ENCODE measurements at regions not wholly inside any gene's neighbourhood (a gene's known extent, or its start where the extent isn't known, plus 50 kb on each side); places are given as distances from the start of the nearest gene placed in this dataset.

DNA sequence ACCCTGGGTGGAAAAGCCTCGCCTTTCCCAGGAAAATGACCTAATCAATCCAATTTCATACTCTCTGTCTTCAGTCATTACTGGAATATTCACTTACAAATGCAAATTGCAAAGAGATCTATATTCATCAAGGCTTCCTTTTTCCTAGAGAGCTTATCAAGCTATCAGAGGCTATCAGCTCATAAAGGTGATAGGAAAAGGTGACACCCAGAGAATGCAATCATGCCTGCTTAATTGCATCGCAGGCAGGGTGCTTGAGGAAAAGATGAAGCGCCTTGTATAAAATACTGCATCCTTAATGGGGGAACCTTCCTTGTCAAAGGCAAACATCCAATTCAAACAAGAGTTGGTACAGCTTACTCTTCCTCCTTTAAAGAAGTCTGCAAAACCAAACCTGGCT is 59.7 kb downstream of the SHANK2 start:
- TF ChIP-seq FOS (IDR thresholded peaks at IDR 0.05; ENCODE audit: borderline replicate concordance, insufficient read depth, low read length) (no peak), MYC (IDR thresholded peaks at IDR 0.05; ENCODE audit: low read depth, low read length) (no peak), POLR2A (IDR thresholded peaks at IDR 0.05; ENCODE audit: low read depth, low read length) (no peak)
- TF ChIP-seq, protein P1, sequence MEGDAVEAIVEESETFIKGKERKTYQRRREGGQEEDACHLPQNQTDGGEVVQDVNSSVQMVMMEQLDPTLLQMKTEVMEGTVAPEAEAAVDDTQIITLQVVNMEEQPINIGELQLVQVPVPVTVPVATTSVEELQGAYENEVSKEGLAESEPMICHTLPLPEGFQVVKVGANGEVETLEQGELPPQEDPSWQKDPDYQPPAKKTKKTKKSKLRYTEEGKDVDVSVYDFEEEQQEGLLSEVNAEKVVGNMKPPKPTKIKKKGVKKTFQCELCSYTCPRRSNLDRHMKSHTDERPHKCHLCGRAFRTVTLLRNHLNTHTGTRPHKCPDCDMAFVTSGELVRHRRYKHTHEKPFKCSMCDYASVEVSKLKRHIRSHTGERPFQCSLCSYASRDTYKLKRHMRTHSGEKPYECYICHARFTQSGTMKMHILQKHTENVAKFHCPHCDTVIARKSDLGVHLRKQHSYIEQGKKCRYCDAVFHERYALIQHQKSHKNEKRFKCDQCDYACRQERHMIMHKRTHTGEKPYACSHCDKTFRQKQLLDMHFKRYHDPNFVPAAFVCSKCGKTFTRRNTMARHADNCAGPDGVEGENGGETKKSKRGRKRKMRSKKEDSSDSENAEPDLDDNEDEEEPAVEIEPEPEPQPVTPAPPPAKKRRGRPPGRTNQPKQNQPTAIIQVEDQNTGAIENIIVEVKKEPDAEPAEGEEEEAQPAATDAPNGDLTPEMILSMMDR (IDR thresholded peaks at IDR 0.05; ENCODE audit: extremely low read depth in 1 of 2, insufficient read depth in 1 of 2, low read depth in 1 of 2, low read length in 2 of 2), result no peak
- TF ChIP-seq, protein P2, sequence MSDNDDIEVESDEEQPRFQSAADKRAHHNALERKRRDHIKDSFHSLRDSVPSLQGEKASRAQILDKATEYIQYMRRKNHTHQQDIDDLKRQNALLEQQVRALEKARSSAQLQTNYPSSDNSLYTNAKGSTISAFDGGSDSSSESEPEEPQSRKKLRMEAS (IDR thresholded peaks at IDR 0.05; ENCODE audit: insufficient read depth, insufficient read length), result no peak
- H3K4me1 ChIP-seq (ENCODE audit: control insufficient read depth, extremely low read depth, insufficient read depth, low read length), result no peaks in the 10 kb centered on the region
- CTCF ChIA-PET, result no interaction called here
- H3K9me3 ChIP-seq (replicated peaks; ENCODE audit: control insufficient read depth, insufficient read depth, low read length), result peaks cover 8% of the 10 kb centered on the region
- no peaks in the 10 kb centered on the region for H4K20me1 ChIP-seq (replicated peaks; ENCODE audit: control insufficient read depth, extremely low read depth, insufficient read depth, low read length)
- POLR2A ChIA-PET, result no interaction called here
- H3K27me3 ChIP-seq (ENCODE audit: control insufficient read depth in 2 of 2, insufficient read depth in 2 of 2, low read length in 2 of 2), result no peaks in the 10 kb centered on the region
- H3K9me1 ChIP-seq (replicated peaks; ENCODE audit: control insufficient read depth, extremely low read depth, insufficient read depth, low read length), result no peaks in the 10 kb centered on the region
- no peak overlapping the region for H2AFZ ChIP-seq (ENCODE audit: low read depth, low read length)
- intact Hi-C loops (cut with micrococcal nuclease), result no loop called here
- H3K36me3 ChIP-seq (ENCODE audit: control insufficient read depth in 2 of 2, extremely low read depth in 1 of 2, insufficient read depth in 2 of 2, low read length in 2 of 2), result no peaks in the 10 kb centered on the region
- FAIRE-seq (no peak), DNase-seq (ENCODE audit: low read depth, low spot score) (no peak)
- H3K79me2 ChIP-seq (ENCODE audit: control insufficient read depth, insufficient read depth, low read length), result no peaks in the 10 kb centered on the region
- no peak overlapping the region for H3K27ac ChIP-seq (ENCODE audit: insufficient read depth, low read depth, low read length)
- no peak overlapping the region for H3K4me3 ChIP-seq (replicated peaks in 1 of 3; ENCODE audit: insufficient read depth in 1 of 3, low read depth in 1 of 3, low read length in 3 of 3)
- no peak overlapping the region for H3K4me2 ChIP-seq (ENCODE audit: insufficient read depth, low read length)
- no peak overlapping the region for H3K9ac ChIP-seq (replicated peaks; ENCODE audit: extremely low read depth, insufficient read depth, low read length)
- no TSS peak for BruUV-seq (replicated peaks)
- dilution Hi-C loops (cut with MboI; ENCODE audit: extremely low pct_ligation_motif_present, low sequenced_read_pairs), result no loop called here

DNA sequence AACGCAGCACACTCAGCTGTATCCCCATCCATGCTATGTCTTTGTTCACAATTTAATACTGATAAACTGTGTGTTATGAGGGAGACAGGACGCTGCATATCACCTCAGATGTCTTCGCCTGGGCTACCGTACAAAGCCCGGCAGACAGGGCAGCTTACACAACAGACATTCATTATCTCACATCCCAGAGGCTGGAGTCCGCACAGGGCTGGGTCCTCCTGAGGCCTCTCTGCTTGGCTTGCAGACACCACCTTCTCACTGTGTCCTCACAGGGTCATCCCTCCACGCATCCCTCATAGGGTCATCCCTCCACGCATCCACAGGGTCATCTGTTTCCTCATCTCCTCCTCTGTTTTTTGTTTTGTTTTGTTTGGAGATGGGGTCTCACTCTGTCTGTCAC is 61.2 kb downstream of the SHANK2 start:
- Histone ChIP-seq H3K9me1 (replicated peaks; ENCODE audit: control insufficient read depth, extremely low read depth, insufficient read depth, low read length) (no peaks in the 10 kb centered on the region), H3K4me2 (ENCODE audit: insufficient read depth, low read length) (no peak overlapping the region), H3K79me2 (ENCODE audit: control insufficient read depth, insufficient read depth, low read length) (no peaks in the 10 kb centered on the region), H3K4me3 (replicated peaks in 1 of 3; ENCODE audit: insufficient read depth in 1 of 3, low read depth in 1 of 3, low read length in 3 of 3) (no peak overlapping the region), H3K9ac (replicated peaks; ENCODE audit: extremely low read depth, insufficient read depth, low read length) (no peak overlapping the region), H3K36me3 (ENCODE audit: control insufficient read depth in 2 of 2, extremely low read depth in 1 of 2, insufficient read depth in 2 of 2, low read length in 2 of 2) (no peaks in the 10 kb centered on the region), H3K27me3 (ENCODE audit: control insufficient read depth in 2 of 2, insufficient read depth in 2 of 2, low read length in 2 of 2) (no peaks in the 10 kb centered on the region), H4K20me1 (replicated peaks; ENCODE audit: control insufficient read depth, extremely low read depth, insufficient read depth, low read length) (no peaks in the 10 kb centered on the region), H2AFZ (ENCODE audit: low read depth, low read length) (no peak overlapping the region), H3K9me3 (replicated peaks; ENCODE audit: control insufficient read depth, insufficient read depth, low read length) (peaks cover 8% of the 10 kb centered on the region), H3K27ac (ENCODE audit: insufficient read depth, low read depth, low read length) (no peak overlapping the region), H3K4me1 (ENCODE audit: control insufficient read depth, extremely low read depth, insufficient read depth, low read length) (no peaks in the 10 kb centered on the region)
- no peak for DNase-seq (ENCODE audit: low read depth, low spot score)
- ChIA-PET POLR2A (no interaction called here), CTCF (no interaction called here)
- no TSS peak for BruUV-seq (replicated peaks)
- intact Hi-C loops (cut with micrococcal nuclease), result no loop called here
- FAIRE-seq, result no peak
- dilution Hi-C loops (cut with MboI; ENCODE audit: extremely low pct_ligation_motif_present, low sequenced_read_pairs), result no loop called here
- TF ChIP-seq POLR2A (IDR thresholded peaks at IDR 0.05; ENCODE audit: low read depth, low read length) (no peak), POLR2AphosphoS5 (IDR thresholded peaks at IDR 0.05; ENCODE audit: insufficient read depth, low read depth, low read length) (no peak), JUN (IDR thresholded peaks at IDR 0.05; ENCODE audit: borderline replicate concordance, insufficient read depth, insufficient read length, low read depth) (no peak), FOS (IDR thresholded peaks at IDR 0.05; ENCODE audit: borderline replicate concordance, insufficient read depth, low read length) (no peak), EZH2 (IDR thresholded peaks at IDR 0.05; ENCODE audit: borderline replicate concordance, low read depth, low read length, severe bottlenecking) (no peak), MYC (IDR thresholded peaks at IDR 0.05; ENCODE audit: low read depth, low read length) (no peak), GATA2 (IDR thresholded peaks at IDR 0.05; ENCODE audit: insufficient read depth, insufficient read length, low read depth, low read length) (no peak)
- TF ChIP-seq, protein P2 (IDR thresholded peaks at IDR 0.05; ENCODE audit: insufficient read depth, insufficient read length), result no peak
- TF ChIP-seq, protein P1 (IDR thresholded peaks at IDR 0.05; ENCODE audit: extremely low read depth in 1 of 2, insufficient read depth in 1 of 2, low read depth in 1 of 2, low read length in 2 of 2), result no peak

Data from endothelial cell of umbilical vein (primary cell).